ENCODE measurements at regions not wholly inside any gene's neighbourhood (a gene's known extent, or its start where the extent isn't known, plus 50 kb on each side); places are given as distances from the start of the nearest gene placed in this dataset.

GRCh38 chr6:6747371-6747770, 158.9 kb downstream of the LY86 start:
- no peak for TF ChIP-seq CTCF (conservative IDR thresholded peaks at IDR 0.05; ENCODE audit: low read length)
- no peak for TF ChIP-seq EZH2phosphoT487 (IDR thresholded peaks at IDR 0.05; ENCODE audit: borderline replicate concordance, low read depth, low read length)
